Stomach (tissue), 4 donors: ENCODE measurements at regions not wholly inside any gene's neighbourhood (a gene's known extent, or its start where the extent isn't known, plus 50 kb on each side); places are given as distances from the start of the nearest gene placed in this dataset.

Source experiments
- EP300 ChIP-seq: sonication (generic); formaldehyde crosslinking; IDR thresholded peaks from one replicate; pipeline ENCODE4 v1.6.1; 2017; ENCODE audit warnings: antibody characterized with exemption
- POLR2A ChIP-seq, 4 donors: fragments of 450-650 bp; IDR thresholded peaks; one replicate each; pipeline ENCODE4 v1.6.1; 2016; ENCODE audit warnings: antibody characterized with exemption in 4 of 4, control low read depth in 2 of 4, mild to moderate bottlenecking in 1 of 4, moderate library complexity in 1 of 4
- POLR2AphosphoS5 ChIP-seq, 3 donors: sonication (generic); formaldehyde crosslinking; IDR thresholded peaks; one replicate each; pipeline ENCODE4 v1.6.1; 2016; ENCODE audit warnings: antibody characterized with exemption in 3 of 3
- TF ChIP-seq, protein P1 (sequence below), 7 experiments: fragments of 450-650 bp in 4 of 7; fragments of 200-600 bp in 3 of 7; sonication (generic) in 3 of 7; IDR thresholded peaks; one replicate each; pipeline ENCODE4 v1.5.1; 2016 to 2019; ENCODE audit warnings: antibody characterized with exemption in 7 of 7, control low read depth in 2 of 7, mild to moderate bottlenecking in 1 of 7

DNA sequence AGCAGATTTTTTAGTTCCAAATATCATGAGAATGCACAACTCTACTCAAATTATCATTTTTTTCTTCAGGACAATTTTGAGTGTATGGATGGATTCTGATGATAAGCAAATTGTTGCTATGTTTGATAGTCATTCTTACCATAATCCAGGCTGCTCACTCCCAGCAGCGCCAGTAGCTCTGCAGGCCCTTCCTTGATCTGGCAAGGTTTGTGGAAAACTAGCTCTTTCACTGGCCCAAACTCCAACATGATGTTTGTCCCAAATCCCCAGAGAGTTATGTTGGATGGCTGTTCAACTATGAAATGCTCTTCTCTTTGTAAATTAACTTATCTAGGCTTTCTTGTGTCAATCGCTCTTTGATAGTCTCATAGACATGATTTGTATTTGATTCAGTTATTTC, 933.7 kb downstream of the DNAJB9 start:
- TF ChIP-seq, protein P1, sequence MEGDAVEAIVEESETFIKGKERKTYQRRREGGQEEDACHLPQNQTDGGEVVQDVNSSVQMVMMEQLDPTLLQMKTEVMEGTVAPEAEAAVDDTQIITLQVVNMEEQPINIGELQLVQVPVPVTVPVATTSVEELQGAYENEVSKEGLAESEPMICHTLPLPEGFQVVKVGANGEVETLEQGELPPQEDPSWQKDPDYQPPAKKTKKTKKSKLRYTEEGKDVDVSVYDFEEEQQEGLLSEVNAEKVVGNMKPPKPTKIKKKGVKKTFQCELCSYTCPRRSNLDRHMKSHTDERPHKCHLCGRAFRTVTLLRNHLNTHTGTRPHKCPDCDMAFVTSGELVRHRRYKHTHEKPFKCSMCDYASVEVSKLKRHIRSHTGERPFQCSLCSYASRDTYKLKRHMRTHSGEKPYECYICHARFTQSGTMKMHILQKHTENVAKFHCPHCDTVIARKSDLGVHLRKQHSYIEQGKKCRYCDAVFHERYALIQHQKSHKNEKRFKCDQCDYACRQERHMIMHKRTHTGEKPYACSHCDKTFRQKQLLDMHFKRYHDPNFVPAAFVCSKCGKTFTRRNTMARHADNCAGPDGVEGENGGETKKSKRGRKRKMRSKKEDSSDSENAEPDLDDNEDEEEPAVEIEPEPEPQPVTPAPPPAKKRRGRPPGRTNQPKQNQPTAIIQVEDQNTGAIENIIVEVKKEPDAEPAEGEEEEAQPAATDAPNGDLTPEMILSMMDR (IDR thresholded peaks at IDR 0.05): no peak
- TF ChIP-seq POLR2A (IDR thresholded peaks at IDR 0.05) (no peak), EP300 (no peak), POLR2AphosphoS5 (IDR thresholded peaks at IDR 0.05) (no peak)
